Endodermal cell (in vitro differentiated cells): ENCODE measurements at regions not wholly inside any gene's neighbourhood (a gene's known extent, or its start where the extent isn't known, plus 50 kb on each side); places are given as distances from the start of the nearest gene placed in this dataset.
A peak's percentile ranks its signal among the peaks of the same experiment; 100 is the strongest.

ENCODE experiments used
- DNase-seq: peaks from one replicate; pipeline ENCODE4 v3.0.0-alpha.2; 2017
- H3K27ac ChIP-seq: 2 replicates; pipeline ENCODE4 v1.5.1; 2013; ENCODE audit warnings: mild to moderate bottlenecking, low read depth, low read length, moderate library complexity
- H3K27me3 ChIP-seq: 2 replicates; pipeline ENCODE4 v1.6.1; 2013; ENCODE audit warnings: mild to moderate bottlenecking, low read length, moderate library complexity; ENCODE audit not compliant: insufficient read depth, control insufficient read depth, poor library complexity, severe bottlenecking
- H3K36me3 ChIP-seq: 2 replicates; pipeline ENCODE4 v1.7.0; 2013; ENCODE audit warnings: mild to moderate bottlenecking, low read length, moderate library complexity; ENCODE audit not compliant: control insufficient read depth, insufficient read depth
- H3K4me1 ChIP-seq: one replicate; pipeline ENCODE4 v1.7.0; 2013; ENCODE audit warnings: low read length; ENCODE audit not compliant: control insufficient read depth, insufficient read depth
- H3K4me3 ChIP-seq: 2 replicates; pipeline ENCODE4 v1.5.1; 2013; ENCODE audit warnings: mild to moderate bottlenecking, low read length, moderate library complexity
- H3K9ac ChIP-seq: 2 replicates; pipeline ENCODE4 v1.6.1; 2013; ENCODE audit warnings: mild to moderate bottlenecking, low read length, moderate library complexity; ENCODE audit not compliant: poor library complexity, severe bottlenecking; ENCODE audit errors: extremely low read depth
- H3K9me3 ChIP-seq: 2 replicates; pipeline ENCODE4 v1.6.1; 2013; ENCODE audit warnings: mild to moderate bottlenecking, low read length, moderate library complexity; ENCODE audit not compliant: control insufficient read depth
- H3K27ac Mint-ChIP-seq: 2 replicates; pipeline ENCODE4 v1.8.0; 2020; ENCODE audit warnings: mixed read lengths
- H3K27me3 Mint-ChIP-seq: 2 replicates; pipeline ENCODE4 v1.8.0; 2021; ENCODE audit warnings: mild to moderate bottlenecking, mixed read lengths; ENCODE audit not compliant: insufficient read depth
- H3K36me3 Mint-ChIP-seq: 2 replicates; pipeline ENCODE4 v1.8.0; 2020; ENCODE audit warnings: low read depth, mixed read lengths
- H3K4me1 Mint-ChIP-seq: 2 replicates; pipeline ENCODE4 v1.8.0; 2020; ENCODE audit warnings: mixed read lengths
- H3K4me3 Mint-ChIP-seq: 2 replicates; pipeline ENCODE4 v1.8.0; 2020; ENCODE audit warnings: mild to moderate bottlenecking, moderate library complexity, mixed read lengths
- H3K9me3 Mint-ChIP-seq: 2 replicates; pipeline ENCODE4 v1.8.0; 2020; ENCODE audit warnings: mild to moderate bottlenecking, mixed read lengths
- CTCF ChIP-seq: fragments of 200-600 bp; sonication (generic); conservative IDR thresholded peaks from 2 replicates; pipeline ENCODE4 v1.5.0; 2021; ENCODE audit warnings: antibody characterized with exemption, mild to moderate bottlenecking
- WGBS, 2 experiments: methylation state at CpG; one replicate each; pipeline versions ENCODE4 v1.1.5 to v1.1.7; 2013; ENCODE audit warnings: missing lambda C conversion rate in 2 of 2, mixed read lengths in 1 of 2; ENCODE audit not compliant: insufficient coverage in 1 of 2, insufficient read length in 1 of 2; 5-methylcytosine and 5-hydroxymethylcytosine counted together

- H3K4me1 Mint-ChIP-seq: no peaks in the 10 kb centered on the region
- H3K27me3 Mint-ChIP-seq: peaks cover 12% of the 10 kb centered on the region
- peaks cover 21% of the 10 kb centered on the region for H3K9me3 ChIP-seq
- no peak for DNase-seq
- H3K27me3 ChIP-seq: peaks cover 14% of the 10 kb centered on the region
- H3K36me3 Mint-ChIP-seq: no peaks in the 10 kb centered on the region
- H3K4me3 ChIP-seq: no peak overlapping the region
- H3K9me3 Mint-ChIP-seq: peaks cover 22% of the 10 kb centered on the region
- H3K4me1 ChIP-seq: no peaks in the 10 kb centered on the region
- H3K4me3 Mint-ChIP-seq: no peak overlapping the region
- no peak overlapping the region for H3K9ac ChIP-seq
- H3K27ac Mint-ChIP-seq: no peak overlapping the region
- H3K36me3 ChIP-seq: no peaks in the 10 kb centered on the region
- no peak for TF ChIP-seq CTCF
- no peak overlapping the region for H3K27ac ChIP-seq
- 95% methylated on average over 2 of the region's 2 CpGs; no CpG with 5 or more reads in 1 of the 2 experiments for WGBS, 2 experiments
These were observed 245.9 kb upstream of the RHOBTB1 start for GRCh38 chr10:61189912-61190311.

- peak; percentile 46 for DNase-seq
- Histone ChIP-seq H3K4me3 (no peak overlapping the region), H3K27me3 (peaks cover 19% of the 10 kb centered on the region), H3K4me1 (no peaks in the 10 kb centered on the region), H3K36me3 (no peaks in the 10 kb centered on the region), H3K9me3 (peaks cover 21% of the 10 kb centered on the region), H3K9ac (no peak overlapping the region), H3K27ac (no peak overlapping the region)
- H3K27me3 Mint-ChIP-seq: peaks cover 13% of the 10 kb centered on the region
- H3K36me3 Mint-ChIP-seq: no peaks in the 10 kb centered on the region
- H3K27ac Mint-ChIP-seq: no peak overlapping the region
- H3K9me3 Mint-ChIP-seq: peaks cover 19% of the 10 kb centered on the region
- no peak for TF ChIP-seq CTCF
- H3K4me3 Mint-ChIP-seq: no peak overlapping the region
- H3K4me1 Mint-ChIP-seq: no peaks in the 10 kb centered on the region
These were observed 244.7 kb upstream of the RHOBTB1 start for GRCh38 chr10:61188691-61189090.

GRCh38 chr10:61188101-61188500 lies 244.1 kb upstream of the RHOBTB1 start:
- H3K4me3 Mint-ChIP-seq: no peak overlapping the region
- H3K4me3 ChIP-seq: no peak overlapping the region
- H3K36me3 ChIP-seq: no peaks in the 10 kb centered on the region
- H3K27ac ChIP-seq: no peak overlapping the region
- no peak overlapping the region for H3K27ac Mint-ChIP-seq
- H3K9ac ChIP-seq: no peak overlapping the region
- DNase-seq: no peak
- TF ChIP-seq CTCF: no peak
- H3K9me3 ChIP-seq: peaks cover 15% of the 10 kb centered on the region
- peaks cover 16% of the 10 kb centered on the region for H3K9me3 Mint-ChIP-seq
- peaks cover 19% of the 10 kb centered on the region for H3K27me3 ChIP-seq
- no peaks in the 10 kb centered on the region for H3K36me3 Mint-ChIP-seq
- no peaks in the 10 kb centered on the region for H3K4me1 ChIP-seq
- H3K27me3 Mint-ChIP-seq: peaks cover 14% of the 10 kb centered on the region
- no peaks in the 10 kb centered on the region for H3K4me1 Mint-ChIP-seq
